K562 (cell line): ENCODE measurements at regions not wholly inside any gene's neighbourhood (a gene's known extent, or its start where the extent isn't known, plus 50 kb on each side); places are given as distances from the start of the nearest gene placed in this dataset.

ENCODE experiments used
- KHSRP ChIP-seq: fragments of 450-650 bp; IDR thresholded peaks from 2 replicates; pipeline ENCODE4 v1.6.1; 2017
- MCM7 ChIP-seq, 2 experiments: fragments of 450-650 bp; IDR thresholded peaks; 2 replicates each; pipeline ENCODE4 v1.6.1; 2016 to 2018
- MECOM ChIP-seq: fragments of 250-450 bp; sonication (Bioruptor Pico); IDR thresholded peaks from 2 replicates; pipeline ENCODE4 v1.8.0; 2022; ENCODE audit warnings: inconsistent platforms
- PKNOX1 ChIP-seq: fragments of 450-650 bp; IDR thresholded peaks from 2 replicates; pipeline ENCODE4 v1.6.1; 2016
- PPARD ChIP-seq: fragments of 250-450 bp; sonication (Bioruptor Pico); IDR thresholded peaks from 2 replicates; pipeline ENCODE4 v1.8.0; 2022; ENCODE audit warnings: inconsistent platforms, mild to moderate bottlenecking, moderate library complexity
- RAD21 ChIP-seq, 2 experiments: fragments of 250-450 bp in 1 of 2; fragments of 450-650 bp in 1 of 2; sonication (Bioruptor Pico) in 1 of 2; formaldehyde crosslinking in 1 of 2; IDR thresholded peaks in 1 of 2; conservative IDR thresholded peaks in 1 of 2; 2 replicates each; pipeline versions ENCODE4 v1.4.0 to v1.8.0; 2020 to 2022; ENCODE audit warnings: mild to moderate bottlenecking in 2 of 2, moderate library complexity in 1 of 2
- SMARCE1 ChIP-seq: fragments of 450-650 bp; IDR thresholded peaks from 2 replicates; pipeline ENCODE4 v1.7.1; 2016; ENCODE audit warnings: mild to moderate bottlenecking
- USF1 ChIP-seq: sonication (generic); formaldehyde crosslinking; IDR thresholded peaks from 2 replicates; pipeline ENCODE4 v1.9.0; 2022; ENCODE audit warnings: mild to moderate bottlenecking, missing genetic modification reagents
- ZBTB49 ChIP-seq: sonication (generic); formaldehyde crosslinking; IDR thresholded peaks from 2 replicates; pipeline ENCODE4 v1.8.0; 2022; ENCODE audit warnings: missing genetic modification reagents, mild to moderate bottlenecking, borderline replicate concordance
- TF ChIP-seq, protein P1 (sequence below): fragments of 200-600 bp; sonication (generic); IDR thresholded peaks from one replicate; pipeline ENCODE4 v1.6.1; 2012; ENCODE audit warnings: mild to moderate bottlenecking, low read depth, low read length, inconsistent platforms
- TF ChIP-seq, protein P2 (sequence below): sonication (generic); formaldehyde crosslinking; IDR thresholded peaks from 2 replicates; pipeline ENCODE4 v1.8.1; 2023; ENCODE audit warnings: mild to moderate bottlenecking, missing genetic modification reagents, moderate library complexity

DNA sequence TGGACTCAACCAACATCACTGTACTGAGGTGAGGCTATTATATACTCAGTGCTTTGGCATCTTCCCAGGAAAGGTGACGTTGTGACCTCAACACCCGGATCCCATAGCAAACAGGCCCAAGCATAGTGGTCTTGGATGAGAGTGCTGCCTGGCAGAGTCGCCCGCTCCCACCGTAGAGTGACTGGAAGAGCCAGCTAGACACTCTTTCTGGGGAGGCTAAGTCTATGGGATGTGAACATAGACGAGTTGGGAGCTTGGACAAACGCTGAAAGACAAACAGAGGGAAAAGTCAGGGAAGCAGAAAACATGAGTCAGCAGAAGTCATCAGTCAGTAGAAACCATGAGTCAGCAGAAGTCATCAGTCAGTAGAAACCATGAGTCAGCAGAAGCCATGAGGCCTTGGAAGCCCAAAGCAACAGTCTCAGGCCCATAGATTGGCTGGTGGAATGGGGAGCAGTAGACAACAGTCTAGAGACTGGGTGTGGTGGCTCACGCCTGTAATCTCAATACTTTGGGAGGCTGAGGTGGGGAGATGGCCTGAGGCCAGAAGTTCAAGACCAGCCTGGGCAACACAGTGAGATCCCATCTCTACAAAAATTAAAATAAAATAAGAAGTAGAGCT, 66.4 kb upstream of the MAP1LC3B2 start (continued):
- TF ChIP-seq MECOM (CRISPR knock-in tag) (0 out of 2 replicates have a peak, but pooled peaks have one; percentile 56), PPARD (CRISPR knock-in tag) (no peak), KHSRP (0 out of 2 replicates have a peak, but pooled peaks have one; percentile 37), MCM7 (IDR thresholded peaks at IDR 0.05) (peak in 1 of 2 experiments; percentile 100; a peak in 2 of 4 replicates), RAD21 (CRISPR knock-in tag; conservative IDR thresholded peaks at IDR 0.05 in 1 of 2, IDR thresholded peaks at IDR 0.05 in 1 of 2) (peak; percentile 18 to 31; a peak in 1 of 4 replicates), PKNOX1 (peak; percentile 84), USF1 (no peak), SMARCE1 (peak; percentile 94), ZBTB49 (CRISPR knock-in tag) (no peak)
- TF ChIP-seq, protein P1, sequence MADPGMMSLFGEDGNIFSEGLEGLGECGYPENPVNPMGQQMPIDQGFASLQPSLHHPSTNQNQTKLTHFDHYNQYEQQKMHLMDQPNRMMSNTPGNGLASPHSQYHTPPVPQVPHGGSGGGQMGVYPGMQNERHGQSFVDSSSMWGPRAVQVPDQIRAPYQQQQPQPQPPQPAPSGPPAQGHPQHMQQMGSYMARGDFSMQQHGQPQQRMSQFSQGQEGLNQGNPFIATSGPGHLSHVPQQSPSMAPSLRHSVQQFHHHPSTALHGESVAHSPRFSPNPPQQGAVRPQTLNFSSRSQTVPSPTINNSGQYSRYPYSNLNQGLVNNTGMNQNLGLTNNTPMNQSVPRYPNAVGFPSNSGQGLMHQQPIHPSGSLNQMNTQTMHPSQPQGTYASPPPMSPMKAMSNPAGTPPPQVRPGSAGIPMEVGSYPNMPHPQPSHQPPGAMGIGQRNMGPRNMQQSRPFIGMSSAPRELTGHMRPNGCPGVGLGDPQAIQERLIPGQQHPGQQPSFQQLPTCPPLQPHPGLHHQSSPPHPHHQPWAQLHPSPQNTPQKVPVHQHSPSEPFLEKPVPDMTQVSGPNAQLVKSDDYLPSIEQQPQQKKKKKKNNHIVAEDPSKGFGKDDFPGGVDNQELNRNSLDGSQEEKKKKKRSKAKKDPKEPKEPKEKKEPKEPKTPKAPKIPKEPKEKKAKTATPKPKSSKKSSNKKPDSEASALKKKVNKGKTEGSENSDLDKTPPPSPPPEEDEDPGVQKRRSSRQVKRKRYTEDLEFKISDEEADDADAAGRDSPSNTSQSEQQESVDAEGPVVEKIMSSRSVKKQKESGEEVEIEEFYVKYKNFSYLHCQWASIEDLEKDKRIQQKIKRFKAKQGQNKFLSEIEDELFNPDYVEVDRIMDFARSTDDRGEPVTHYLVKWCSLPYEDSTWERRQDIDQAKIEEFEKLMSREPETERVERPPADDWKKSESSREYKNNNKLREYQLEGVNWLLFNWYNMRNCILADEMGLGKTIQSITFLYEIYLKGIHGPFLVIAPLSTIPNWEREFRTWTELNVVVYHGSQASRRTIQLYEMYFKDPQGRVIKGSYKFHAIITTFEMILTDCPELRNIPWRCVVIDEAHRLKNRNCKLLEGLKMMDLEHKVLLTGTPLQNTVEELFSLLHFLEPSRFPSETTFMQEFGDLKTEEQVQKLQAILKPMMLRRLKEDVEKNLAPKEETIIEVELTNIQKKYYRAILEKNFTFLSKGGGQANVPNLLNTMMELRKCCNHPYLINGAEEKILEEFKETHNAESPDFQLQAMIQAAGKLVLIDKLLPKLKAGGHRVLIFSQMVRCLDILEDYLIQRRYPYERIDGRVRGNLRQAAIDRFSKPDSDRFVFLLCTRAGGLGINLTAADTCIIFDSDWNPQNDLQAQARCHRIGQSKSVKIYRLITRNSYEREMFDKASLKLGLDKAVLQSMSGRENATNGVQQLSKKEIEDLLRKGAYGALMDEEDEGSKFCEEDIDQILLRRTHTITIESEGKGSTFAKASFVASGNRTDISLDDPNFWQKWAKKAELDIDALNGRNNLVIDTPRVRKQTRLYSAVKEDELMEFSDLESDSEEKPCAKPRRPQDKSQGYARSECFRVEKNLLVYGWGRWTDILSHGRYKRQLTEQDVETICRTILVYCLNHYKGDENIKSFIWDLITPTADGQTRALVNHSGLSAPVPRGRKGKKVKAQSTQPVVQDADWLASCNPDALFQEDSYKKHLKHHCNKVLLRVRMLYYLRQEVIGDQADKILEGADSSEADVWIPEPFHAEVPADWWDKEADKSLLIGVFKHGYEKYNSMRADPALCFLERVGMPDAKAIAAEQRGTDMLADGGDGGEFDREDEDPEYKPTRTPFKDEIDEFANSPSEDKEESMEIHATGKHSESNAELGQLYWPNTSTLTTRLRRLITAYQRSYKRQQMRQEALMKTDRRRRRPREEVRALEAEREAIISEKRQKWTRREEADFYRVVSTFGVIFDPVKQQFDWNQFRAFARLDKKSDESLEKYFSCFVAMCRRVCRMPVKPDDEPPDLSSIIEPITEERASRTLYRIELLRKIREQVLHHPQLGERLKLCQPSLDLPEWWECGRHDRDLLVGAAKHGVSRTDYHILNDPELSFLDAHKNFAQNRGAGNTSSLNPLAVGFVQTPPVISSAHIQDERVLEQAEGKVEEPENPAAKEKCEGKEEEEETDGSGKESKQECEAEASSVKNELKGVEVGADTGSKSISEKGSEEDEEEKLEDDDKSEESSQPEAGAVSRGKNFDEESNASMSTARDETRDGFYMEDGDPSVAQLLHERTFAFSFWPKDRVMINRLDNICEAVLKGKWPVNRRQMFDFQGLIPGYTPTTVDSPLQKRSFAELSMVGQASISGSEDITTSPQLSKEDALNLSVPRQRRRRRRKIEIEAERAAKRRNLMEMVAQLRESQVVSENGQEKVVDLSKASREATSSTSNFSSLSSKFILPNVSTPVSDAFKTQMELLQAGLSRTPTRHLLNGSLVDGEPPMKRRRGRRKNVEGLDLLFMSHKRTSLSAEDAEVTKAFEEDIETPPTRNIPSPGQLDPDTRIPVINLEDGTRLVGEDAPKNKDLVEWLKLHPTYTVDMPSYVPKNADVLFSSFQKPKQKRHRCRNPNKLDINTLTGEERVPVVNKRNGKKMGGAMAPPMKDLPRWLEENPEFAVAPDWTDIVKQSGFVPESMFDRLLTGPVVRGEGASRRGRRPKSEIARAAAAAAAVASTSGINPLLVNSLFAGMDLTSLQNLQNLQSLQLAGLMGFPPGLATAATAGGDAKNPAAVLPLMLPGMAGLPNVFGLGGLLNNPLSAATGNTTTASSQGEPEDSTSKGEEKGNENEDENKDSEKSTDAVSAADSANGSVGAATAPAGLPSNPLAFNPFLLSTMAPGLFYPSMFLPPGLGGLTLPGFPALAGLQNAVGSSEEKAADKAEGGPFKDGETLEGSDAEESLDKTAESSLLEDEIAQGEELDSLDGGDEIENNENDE: no peak
- TF ChIP-seq, protein P2, sequence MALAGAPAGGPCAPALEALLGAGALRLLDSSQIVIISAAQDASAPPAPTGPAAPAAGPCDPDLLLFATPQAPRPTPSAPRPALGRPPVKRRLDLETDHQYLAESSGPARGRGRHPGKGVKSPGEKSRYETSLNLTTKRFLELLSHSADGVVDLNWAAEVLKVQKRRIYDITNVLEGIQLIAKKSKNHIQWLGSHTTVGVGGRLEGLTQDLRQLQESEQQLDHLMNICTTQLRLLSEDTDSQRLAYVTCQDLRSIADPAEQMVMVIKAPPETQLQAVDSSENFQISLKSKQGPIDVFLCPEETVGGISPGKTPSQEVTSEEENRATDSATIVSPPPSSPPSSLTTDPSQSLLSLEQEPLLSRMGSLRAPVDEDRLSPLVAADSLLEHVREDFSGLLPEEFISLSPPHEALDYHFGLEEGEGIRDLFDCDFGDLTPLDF (CRISPR knock-in tag): no peak
